Kidney glomerular epithelial cell (primary cell): ENCODE measurements at regions not wholly inside any gene's neighbourhood (a gene's known extent, or its start where the extent isn't known, plus 50 kb on each side); places are given as distances from the start of the nearest gene placed in this dataset.
A peak's percentile ranks its signal among the peaks of the same experiment; 100 is the strongest.
"Not testable (repeated sequence)": the region's sequence is repeated elsewhere in the genome, so short reads cannot be mapped to it uniquely, and the experiment has no call there.

Source experiments
- DNase-seq: peaks from one replicate; lab custom pipeline; 2025; lab: John Stamatoyannopoulos, UW

GRCh38 chr4:65265526-65265925, 404.8 kb downstream of the EPHA5 start:
- no peak for DNase-seq

DNA sequence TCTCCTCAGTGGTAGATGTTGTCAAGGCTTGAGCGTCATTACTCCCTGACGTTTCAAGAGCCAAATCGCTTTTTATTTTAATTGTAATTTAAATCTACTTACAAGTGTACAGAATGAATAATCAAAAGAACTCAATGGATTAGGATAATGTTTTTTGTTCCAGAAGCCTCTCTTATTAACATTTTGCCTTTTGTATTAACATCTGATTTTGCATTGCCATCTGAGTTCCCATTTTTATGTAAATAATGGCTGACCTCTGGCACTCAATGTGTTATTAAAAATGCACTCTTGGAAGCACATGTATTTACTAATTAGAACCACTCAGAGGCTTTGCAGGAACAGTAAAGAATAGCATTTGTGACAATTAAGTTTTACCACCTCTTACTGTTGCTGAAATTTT, 411.0 kb downstream of the EPHA5 start:
- DNase-seq, result no peak

- DNase-seq, result no peak
Observed at GRCh38 chr4:65250916-65251315, 419.4 kb downstream of the EPHA5 start.

- DNase-seq, result no peak
Observed at GRCh38 chr4:65249111-65249510, 421.2 kb downstream of the EPHA5 start.

- no peak for DNase-seq
Observed at GRCh38 chr4:65242156-65242846, 428.0 kb downstream of the EPHA5 start.

- no peak for DNase-seq
Observed at GRCh38 chr4:65241257-65241997, 428.9 kb downstream of the EPHA5 start.

DNA sequence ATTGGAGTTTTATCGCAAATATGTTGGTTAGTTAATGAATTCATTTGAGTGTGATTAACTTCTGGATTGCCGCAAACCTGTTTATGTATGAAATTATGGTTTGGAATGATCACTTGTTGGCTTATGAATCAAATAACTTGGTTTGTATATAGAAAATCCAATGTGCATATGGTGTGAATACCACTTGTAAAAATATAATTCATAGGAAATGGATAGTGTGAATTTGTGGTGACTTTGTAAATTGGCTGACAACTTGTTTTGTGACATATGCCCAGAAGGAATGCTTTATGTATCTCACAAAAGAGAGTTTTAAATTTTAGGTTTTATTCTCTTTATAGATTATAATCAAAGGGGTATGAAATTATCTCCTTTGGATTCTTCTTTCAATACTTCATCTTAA, 436.2 kb downstream of the EPHA5 start:
- DNase-seq, result no peak

- DNase-seq, result no peak
Observed at GRCh38 chr4:65227628-65228027, 442.7 kb downstream of the EPHA5 start.

- DNase-seq, result no peak
Observed at GRCh38 chr4:65223601-65224000, 446.7 kb downstream of the EPHA5 start.

DNA sequence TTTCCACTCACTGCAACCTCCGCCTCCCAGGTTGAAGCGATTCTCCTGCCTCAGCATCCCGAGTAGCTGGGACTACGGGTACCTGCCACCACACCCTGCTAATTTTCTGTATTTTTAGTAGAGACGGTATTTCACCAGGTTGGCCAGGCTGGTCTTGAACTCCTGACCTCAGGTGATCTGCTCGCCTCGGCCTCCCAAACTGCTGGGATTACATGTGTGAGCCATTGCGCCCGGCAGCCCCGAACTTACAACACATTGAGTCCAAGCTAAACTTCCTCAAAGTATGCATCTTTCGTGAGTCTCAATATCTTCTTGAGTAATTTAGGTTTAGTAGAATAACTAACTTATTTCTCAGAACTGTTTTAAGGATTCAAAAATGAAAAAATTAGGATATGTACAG, 447.2 kb downstream of the EPHA5 start:
- not testable (repeated sequence) for DNase-seq

GRCh38 chr4:65217179-65217578, 453.1 kb downstream of the EPHA5 start:
- no peak for DNase-seq

DNA sequence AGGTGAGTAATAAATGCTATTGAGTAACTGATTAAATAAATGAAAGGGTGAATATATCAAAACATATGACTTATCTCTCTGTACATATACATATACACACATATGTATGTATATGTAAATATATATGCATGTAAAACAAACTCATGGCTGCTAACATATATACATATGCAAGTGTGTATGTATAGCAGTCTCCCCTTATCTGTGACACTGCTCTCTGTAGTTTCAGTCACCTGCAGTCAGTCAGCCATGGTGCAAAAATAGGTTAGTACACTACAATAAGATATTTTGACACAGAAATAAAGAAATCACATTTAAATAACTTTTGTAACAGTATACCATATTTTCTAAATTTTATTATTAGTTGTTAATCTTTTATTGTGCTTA, 467.4 kb downstream of the EPHA5 start:
- no peak for DNase-seq

GRCh38 chr4:65202165-65202852, 468.0 kb downstream of the EPHA5 start:
- DNase-seq, result no peak

- DNase-seq, result no peak
Observed at GRCh38 chr4:65195666-65196065, 474.6 kb downstream of the EPHA5 start.

- DNase-seq, result no peak
Observed at GRCh38 chr4:65195002-65195401, 475.3 kb downstream of the EPHA5 start.

GRCh38 chr4:65193985-65194384, 476.3 kb downstream of the EPHA5 start:
- DNase-seq, result no peak

DNA sequence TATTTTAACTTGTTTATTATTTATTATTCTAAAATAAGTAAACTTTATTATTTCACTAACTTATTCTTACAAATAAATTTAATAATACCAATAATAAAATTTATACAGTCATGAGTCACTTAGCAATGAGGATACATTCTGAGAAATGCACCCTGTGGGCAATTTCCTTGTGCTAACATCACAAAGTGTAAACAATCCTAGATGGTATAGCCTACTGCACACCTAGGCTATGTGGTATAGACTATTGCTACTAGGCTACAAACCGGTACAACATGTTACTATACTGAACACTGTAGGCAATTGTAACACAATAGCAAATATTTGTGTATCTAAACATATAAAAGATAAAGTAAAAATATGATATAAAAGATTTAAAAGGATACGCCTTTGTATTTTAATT, 479.5 kb downstream of the EPHA5 start:
- DNase-seq, result no peak

DNA sequence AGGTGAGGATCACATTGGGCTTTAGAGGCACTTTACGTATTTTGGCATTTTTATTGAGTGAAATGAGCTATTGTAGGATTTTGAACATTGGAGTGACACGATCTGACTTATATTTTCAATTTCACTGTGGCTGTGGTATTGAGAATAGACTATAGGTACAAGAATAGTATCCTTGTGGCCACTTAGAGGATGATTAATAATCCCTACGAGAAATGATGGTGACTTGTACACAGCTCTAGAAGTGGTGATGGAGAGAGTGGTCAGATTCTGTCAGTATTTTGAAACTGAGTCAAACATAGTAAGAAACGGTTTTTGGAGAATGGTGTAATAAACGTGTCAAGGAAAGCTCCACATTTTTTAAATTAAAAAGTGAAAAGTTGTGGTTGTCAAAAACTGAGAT, 494.7 kb downstream of the EPHA5 start:
- DNase-seq, result no peak

DNA sequence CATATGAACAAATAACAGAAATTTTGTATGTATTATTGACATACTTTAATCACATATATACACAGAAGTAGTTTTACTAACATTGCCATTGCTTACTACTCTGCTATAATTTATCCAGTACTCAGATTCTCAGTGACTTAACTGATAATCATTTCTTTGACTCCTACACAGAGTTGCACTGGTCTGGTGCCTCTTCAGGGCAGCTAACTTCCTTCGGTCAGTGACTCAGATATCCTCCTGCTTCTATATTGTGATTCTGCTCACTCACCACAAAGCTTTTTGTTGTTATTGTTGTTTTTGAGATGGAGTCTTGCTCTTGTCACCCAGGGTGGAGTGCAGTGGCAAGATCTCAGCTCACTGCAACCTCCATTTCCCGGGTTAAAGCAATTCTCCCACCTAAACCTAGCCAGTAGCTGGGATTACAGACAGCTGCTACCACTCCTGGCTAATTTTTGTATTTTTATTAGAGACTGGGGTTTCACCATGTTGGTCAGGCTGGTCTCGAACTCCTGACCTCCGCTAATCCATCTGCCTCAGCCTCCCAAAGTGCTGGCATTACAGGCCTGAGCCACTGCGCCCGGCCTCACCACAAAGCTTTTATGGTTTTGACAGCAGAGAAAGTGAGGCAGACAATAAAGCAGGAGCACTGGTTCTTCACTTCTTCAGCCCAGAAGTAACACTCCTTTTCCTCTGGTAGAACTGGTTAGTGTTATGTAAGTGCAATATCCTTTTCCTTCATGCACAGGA, 499.3 kb downstream of the EPHA5 start:
- peak; percentile 46 for DNase-seq

DNA sequence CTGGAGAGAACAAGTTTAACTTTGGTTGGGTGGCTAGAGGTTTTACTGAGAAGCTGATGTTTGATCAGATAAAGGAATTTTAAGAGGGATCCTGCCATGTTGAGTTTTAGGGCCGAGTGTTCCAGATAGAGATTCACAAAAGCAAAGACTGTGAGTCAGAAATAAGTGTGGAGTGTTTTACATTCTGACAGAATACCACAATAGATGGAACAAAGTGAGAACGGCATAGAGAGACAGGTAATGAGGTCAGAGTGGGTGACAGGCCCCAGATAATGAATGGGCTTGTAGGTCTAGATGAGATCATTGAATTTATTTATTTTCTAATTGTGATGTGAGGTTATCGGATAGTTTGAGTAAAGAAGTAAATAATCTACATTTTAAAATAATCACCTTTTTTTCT, 502.6 kb downstream of the EPHA5 start:
- no peak for DNase-seq

- DNase-seq, result no peak
Observed at GRCh38 chr4:65152205-65152604, 518.1 kb downstream of the EPHA5 start.

DNA sequence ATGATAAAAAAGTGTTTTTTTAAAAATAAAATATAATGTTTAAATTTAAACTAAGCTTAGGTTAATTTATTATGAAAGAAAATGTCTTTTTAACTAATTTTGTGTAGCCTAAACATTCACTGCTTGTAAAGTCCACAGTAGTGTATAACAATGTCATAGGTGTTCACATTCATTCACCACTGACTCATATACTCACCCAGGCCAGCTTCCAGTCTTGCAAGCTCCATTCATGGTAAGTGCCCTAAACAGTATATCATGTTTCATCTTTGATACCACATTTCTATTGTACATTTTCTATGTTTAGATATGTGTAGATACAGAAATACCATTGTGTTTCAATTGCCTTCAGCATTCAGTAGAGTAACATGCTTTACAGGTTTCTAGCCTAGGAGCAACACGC, 530.3 kb downstream of the EPHA5 start:
- DNase-seq, result no peak

- no peak for DNase-seq
Observed at GRCh38 chr4:65126200-65126599, 544.1 kb downstream of the EPHA5 start.
